ENCODE measurements at regions not wholly inside any gene's neighbourhood (a gene's known extent, or its start where the extent isn't known, plus 50 kb on each side); places are given as distances from the start of the nearest gene placed in this dataset.

DNA sequence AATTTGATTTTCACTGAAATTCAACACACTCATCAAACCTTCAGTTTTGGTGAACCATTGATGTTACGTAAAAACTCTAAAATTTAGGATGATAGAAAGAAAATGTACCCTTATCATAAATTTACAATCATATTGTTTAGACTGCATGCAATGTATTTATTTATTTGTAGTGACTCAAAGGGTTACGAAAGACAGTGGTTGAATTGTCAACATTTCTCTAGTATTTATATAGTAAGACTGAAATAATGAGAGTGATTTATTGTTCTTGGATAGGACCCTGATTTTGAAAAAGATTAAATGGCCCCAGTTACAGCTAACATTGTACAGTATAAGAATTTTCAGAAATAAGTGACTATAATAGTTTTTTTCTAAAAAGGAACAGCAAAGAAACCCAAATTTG, 591.5 kb downstream of the RFPL4B start:
- no peaks in the 10 kb centered on the region for H3K9me2 ChIP-seq (replicated peaks; ENCODE audit: insufficient read depth, low read length)
- no peak for DNase-seq
- H3K27me3 ChIP-seq (replicated peaks; ENCODE audit: insufficient read depth, low read length), result no peaks in the 10 kb centered on the region
- H3K79me2 ChIP-seq (ENCODE audit: low read length), result no peaks in the 10 kb centered on the region
- H3K27ac ChIP-seq (ENCODE audit: low read length), result no peak overlapping the region
- no peak overlapping the region for H2AFZ ChIP-seq (ENCODE audit: low read length)
- no peaks in the 10 kb centered on the region for H3K9me3 ChIP-seq (replicated peaks; ENCODE audit: insufficient read depth, low read length)
- H4K20me1 ChIP-seq (ENCODE audit: insufficient read depth, low read length), result no peaks in the 10 kb centered on the region
- H3K4me1 ChIP-seq (ENCODE audit: low read length), result no peaks in the 10 kb centered on the region
- H3K4me2 ChIP-seq (ENCODE audit: low read depth, low read length), result no peak overlapping the region
- no peak overlapping the region for H3K4me3 ChIP-seq (ENCODE audit: low read length)
- TF ChIP-seq, protein P1, sequence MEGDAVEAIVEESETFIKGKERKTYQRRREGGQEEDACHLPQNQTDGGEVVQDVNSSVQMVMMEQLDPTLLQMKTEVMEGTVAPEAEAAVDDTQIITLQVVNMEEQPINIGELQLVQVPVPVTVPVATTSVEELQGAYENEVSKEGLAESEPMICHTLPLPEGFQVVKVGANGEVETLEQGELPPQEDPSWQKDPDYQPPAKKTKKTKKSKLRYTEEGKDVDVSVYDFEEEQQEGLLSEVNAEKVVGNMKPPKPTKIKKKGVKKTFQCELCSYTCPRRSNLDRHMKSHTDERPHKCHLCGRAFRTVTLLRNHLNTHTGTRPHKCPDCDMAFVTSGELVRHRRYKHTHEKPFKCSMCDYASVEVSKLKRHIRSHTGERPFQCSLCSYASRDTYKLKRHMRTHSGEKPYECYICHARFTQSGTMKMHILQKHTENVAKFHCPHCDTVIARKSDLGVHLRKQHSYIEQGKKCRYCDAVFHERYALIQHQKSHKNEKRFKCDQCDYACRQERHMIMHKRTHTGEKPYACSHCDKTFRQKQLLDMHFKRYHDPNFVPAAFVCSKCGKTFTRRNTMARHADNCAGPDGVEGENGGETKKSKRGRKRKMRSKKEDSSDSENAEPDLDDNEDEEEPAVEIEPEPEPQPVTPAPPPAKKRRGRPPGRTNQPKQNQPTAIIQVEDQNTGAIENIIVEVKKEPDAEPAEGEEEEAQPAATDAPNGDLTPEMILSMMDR (IDR thresholded peaks at IDR 0.05; ENCODE audit: low read length), result no peak
- TF ChIP-seq EZH2 (optimal IDR thresholded peaks at IDR 0.05; ENCODE audit: low read depth, low read length) (no peak), EZH2phosphoT487 (IDR thresholded peaks at IDR 0.05; ENCODE audit: low read length) (no peak)
- H3F3A ChIP-seq (ENCODE audit: insufficient read depth, low read length), result no peaks in the 10 kb centered on the region
- no peaks in the 10 kb centered on the region for H3K36me3 ChIP-seq (replicated peaks; ENCODE audit: insufficient read depth, low read length)
- H3K9ac ChIP-seq (ENCODE audit: low read length), result no peak overlapping the region

DNA sequence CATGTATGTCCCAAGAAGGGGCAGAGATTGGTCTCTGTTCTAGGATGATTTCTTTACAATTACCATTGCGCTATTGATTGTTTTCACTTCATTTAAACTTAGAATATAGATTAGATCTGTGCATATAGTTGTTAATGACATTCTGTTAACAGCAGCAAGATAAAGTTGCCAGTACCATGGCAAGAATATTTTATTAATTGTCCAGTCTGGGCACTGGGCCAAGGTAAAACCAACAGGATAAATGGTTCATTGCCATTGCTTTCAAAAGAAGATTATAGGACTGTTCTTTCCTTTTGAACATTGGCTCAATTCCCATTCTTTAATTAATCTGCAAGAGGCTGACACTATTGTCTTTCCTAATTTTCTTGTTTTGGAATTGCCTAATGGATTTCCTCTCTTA, 592.4 kb downstream of the RFPL4B start:
- H3K9me3 ChIP-seq (replicated peaks; ENCODE audit: insufficient read depth, low read length), result no peaks in the 10 kb centered on the region
- no peak overlapping the region for H3K9ac ChIP-seq (ENCODE audit: low read length)
- H3F3A ChIP-seq (ENCODE audit: insufficient read depth, low read length), result no peaks in the 10 kb centered on the region
- H3K36me3 ChIP-seq (replicated peaks; ENCODE audit: insufficient read depth, low read length), result no peaks in the 10 kb centered on the region
- H3K27ac ChIP-seq (ENCODE audit: low read length), result no peak overlapping the region
- H3K27me3 ChIP-seq (replicated peaks; ENCODE audit: insufficient read depth, low read length), result no peaks in the 10 kb centered on the region
- no peak overlapping the region for H3K4me2 ChIP-seq (ENCODE audit: low read depth, low read length)
- no peaks in the 10 kb centered on the region for H3K79me2 ChIP-seq (ENCODE audit: low read length)
- H3K9me2 ChIP-seq (replicated peaks; ENCODE audit: insufficient read depth, low read length), result no peaks in the 10 kb centered on the region
- H3K4me1 ChIP-seq (ENCODE audit: low read length), result no peaks in the 10 kb centered on the region
- TF ChIP-seq EZH2phosphoT487 (IDR thresholded peaks at IDR 0.05; ENCODE audit: low read length), result no peak
- TF ChIP-seq EZH2 (optimal IDR thresholded peaks at IDR 0.05; ENCODE audit: low read depth, low read length), result no peak
- TF ChIP-seq, protein P1 (IDR thresholded peaks at IDR 0.05; ENCODE audit: low read length), result no peak
- H4K20me1 ChIP-seq (ENCODE audit: insufficient read depth, low read length), result no peaks in the 10 kb centered on the region
- no peak for DNase-seq
- H2AFZ ChIP-seq (ENCODE audit: low read length), result no peak overlapping the region
- no peak overlapping the region for H3K4me3 ChIP-seq (ENCODE audit: low read length)

DNA sequence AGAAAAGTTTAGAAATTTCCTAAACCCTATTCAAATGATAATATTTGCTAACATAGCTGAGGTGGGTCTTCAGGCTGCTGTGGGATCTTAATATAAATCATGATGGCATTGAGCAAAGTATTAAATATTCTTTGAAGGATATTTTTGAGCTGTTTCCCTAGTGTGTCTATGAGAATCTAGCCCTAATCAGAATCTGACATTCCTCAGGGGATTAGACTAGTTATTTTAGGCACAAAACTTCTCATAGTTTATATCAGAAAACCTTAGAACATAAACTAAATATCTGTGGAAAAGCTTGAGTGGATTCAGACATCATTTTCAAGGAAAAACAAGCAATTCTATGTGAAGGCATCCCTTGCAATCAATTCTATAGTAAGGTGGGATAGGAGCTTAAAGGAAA, 594.5 kb downstream of the RFPL4B start:
- no peaks in the 10 kb centered on the region for H3K4me1 ChIP-seq (ENCODE audit: low read length)
- no peaks in the 10 kb centered on the region for H3K27me3 ChIP-seq (replicated peaks; ENCODE audit: insufficient read depth, low read length)
- no peak overlapping the region for H2AFZ ChIP-seq (ENCODE audit: low read length)
- H3K4me2 ChIP-seq (ENCODE audit: low read depth, low read length), result no peak overlapping the region
- DNase-seq, result no peak
- no peaks in the 10 kb centered on the region for H3K9me2 ChIP-seq (replicated peaks; ENCODE audit: insufficient read depth, low read length)
- H3K27ac ChIP-seq (ENCODE audit: low read length), result no peak overlapping the region
- no peaks in the 10 kb centered on the region for H3F3A ChIP-seq (ENCODE audit: insufficient read depth, low read length)
- TF ChIP-seq, protein P1 (IDR thresholded peaks at IDR 0.05; ENCODE audit: low read length), result no peak
- no peak for TF ChIP-seq EZH2phosphoT487 (IDR thresholded peaks at IDR 0.05; ENCODE audit: low read length)
- TF ChIP-seq EZH2 (optimal IDR thresholded peaks at IDR 0.05; ENCODE audit: low read depth, low read length), result no peak
- H3K9ac ChIP-seq (ENCODE audit: low read length), result no peak overlapping the region
- no peaks in the 10 kb centered on the region for H3K79me2 ChIP-seq (ENCODE audit: low read length)
- H4K20me1 ChIP-seq (ENCODE audit: insufficient read depth, low read length), result no peaks in the 10 kb centered on the region
- H3K36me3 ChIP-seq (replicated peaks; ENCODE audit: insufficient read depth, low read length), result no peaks in the 10 kb centered on the region
- no peak overlapping the region for H3K4me3 ChIP-seq (ENCODE audit: low read length)
- no peaks in the 10 kb centered on the region for H3K9me3 ChIP-seq (replicated peaks; ENCODE audit: insufficient read depth, low read length)

Measured in MM.1S (cell line).